Loucy (cell line): ENCODE measurements at regions not wholly inside any gene's neighbourhood (a gene's known extent, or its start where the extent isn't known, plus 50 kb on each side); places are given as distances from the start of the nearest gene placed in this dataset.

Source experiments
- H2AFZ ChIP-seq: fragments of 200-600 bp; sonication (generic); 2 replicates; pipeline ENCODE4 v1.6.0; 2016; ENCODE audit warnings: antibody characterized with exemption, mild to moderate bottlenecking, low read length, moderate library complexity
- H3F3A ChIP-seq: fragments of 200-600 bp; 2 replicates; pipeline ENCODE4 v1.6.0; 2016; ENCODE audit warnings: antibody characterized with exemption, low read depth, mild to moderate bottlenecking
- H3K27me3 ChIP-seq: fragments of 200-600 bp; sonication (generic); 2 replicates; pipeline ENCODE4 v1.6.1; 2014; ENCODE audit warnings: low read length, mild to moderate bottlenecking; ENCODE audit not compliant: insufficient read depth, poor library complexity, severe bottlenecking
- H3K36me3 ChIP-seq: fragments of 200-600 bp; sonication (generic); 2 replicates; pipeline ENCODE4 v1.6.1; 2016; ENCODE audit warnings: low read length; ENCODE audit not compliant: insufficient read depth
- H3K4me1 ChIP-seq: fragments of 200-600 bp; sonication (generic); 2 replicates; pipeline ENCODE4 v1.5.1; 2014; ENCODE audit warnings: low read length, mild to moderate bottlenecking; ENCODE audit not compliant: insufficient read depth, poor library complexity, severe bottlenecking
- H3K4me2 ChIP-seq: fragments of 200-600 bp; sonication (generic); 2 replicates; pipeline ENCODE4 v1.6.0; 2014; ENCODE audit warnings: antibody characterized with exemption, low read length, low read depth, mild to moderate bottlenecking; ENCODE audit not compliant: poor library complexity, severe bottlenecking
- H3K4me3 ChIP-seq: fragments of 200-600 bp; sonication (generic); 2 replicates; pipeline ENCODE4 v1.5.1; 2014; ENCODE audit warnings: low read length, mild to moderate bottlenecking, mixed read lengths; ENCODE audit not compliant: poor library complexity, severe bottlenecking
- H3K79me2 ChIP-seq: fragments of 200-600 bp; sonication (generic); 2 replicates; pipeline ENCODE4 v1.6.1; 2014; ENCODE audit warnings: low read length; ENCODE audit not compliant: insufficient read depth
- H3K9ac ChIP-seq: fragments of 200-600 bp; sonication (generic); 2 replicates; pipeline ENCODE4 v1.6.0; 2014; ENCODE audit warnings: mild to moderate bottlenecking, low read depth, low read length, moderate library complexity; ENCODE audit not compliant: poor library complexity, severe bottlenecking
- H3K9me2 ChIP-seq: fragments of 200-600 bp; sonication (generic); replicated peaks from 2 replicates; pipeline ENCODE4 v1.6.1; 2016; ENCODE audit warnings: low read depth, low read length, mixed read lengths
- H3K9me3 ChIP-seq: fragments of 200-600 bp; sonication (generic); 2 replicates; pipeline ENCODE4 v1.6.1; 2014; ENCODE audit warnings: mild to moderate bottlenecking, antibody characterized with exemption, low read length, low read depth; ENCODE audit not compliant: insufficient read depth
- H4K20me1 ChIP-seq: fragments of 200-600 bp; sonication (generic); 2 replicates; pipeline ENCODE4 v1.6.0; 2014; ENCODE audit warnings: antibody characterized with exemption, low read length, mild to moderate bottlenecking; ENCODE audit not compliant: insufficient read depth, poor library complexity, severe bottlenecking
- CTCF ChIP-seq: fragments of 200-600 bp; sonication (generic); conservative IDR thresholded peaks from 2 replicates; pipeline ENCODE4 v1.5.1; 2014; ENCODE audit warnings: mild to moderate bottlenecking, antibody characterized with exemption, low read length
- EZH2phosphoT487 ChIP-seq: fragments of 200-600 bp; IDR thresholded peaks from 2 replicates; pipeline ENCODE4 v1.6.1; 2018; ENCODE audit warnings: antibody characterized with exemption, mild to moderate bottlenecking, moderate library complexity, borderline replicate concordance

DNA sequence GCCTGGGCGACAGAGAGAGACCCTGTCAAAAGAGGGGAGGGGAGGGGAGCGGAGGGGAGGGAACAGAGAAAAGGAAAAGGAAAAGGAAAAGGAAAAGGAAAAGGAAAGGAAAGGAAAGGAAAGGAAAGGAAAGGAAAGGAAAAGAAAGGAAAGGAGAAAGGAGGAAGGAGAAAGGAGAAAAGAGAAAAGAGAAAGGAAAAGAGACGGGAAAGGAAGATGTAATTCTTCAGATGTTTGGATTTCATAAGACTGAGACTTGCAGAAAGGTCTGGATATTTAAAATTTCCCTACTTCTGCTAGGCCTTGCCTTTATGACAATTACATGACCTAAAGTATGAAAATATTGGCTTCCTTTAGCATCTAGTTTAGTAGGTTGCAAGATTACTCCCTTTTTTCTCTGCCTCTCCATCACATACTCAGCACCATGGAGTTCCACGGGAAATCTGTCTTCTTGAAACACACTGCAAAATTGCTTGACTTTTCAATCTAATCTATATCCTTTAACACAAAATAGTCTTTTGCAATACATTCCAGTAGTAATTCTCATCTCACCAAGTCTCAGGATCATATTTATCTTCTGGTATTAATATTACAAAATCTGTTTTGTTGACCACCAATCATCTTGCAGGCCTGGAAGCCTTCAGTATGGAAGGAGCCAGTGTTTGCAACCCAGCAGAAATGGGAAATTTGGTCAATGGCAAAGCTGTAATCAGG is 383.5 kb downstream of the ZEB2 start:
- H3K9me3 ChIP-seq = no peaks in the 10 kb centered on the region
- no peaks in the 10 kb centered on the region for H3F3A ChIP-seq
- no peaks in the 10 kb centered on the region for H3K79me2 ChIP-seq
- H3K27me3 ChIP-seq = no peaks in the 10 kb centered on the region
- H3K4me3 ChIP-seq = no peak overlapping the region
- H3K4me2 ChIP-seq = no peak overlapping the region
- H2AFZ ChIP-seq = no peak overlapping the region
- H3K36me3 ChIP-seq = no peaks in the 10 kb centered on the region
- no peaks in the 10 kb centered on the region for H3K9me2 ChIP-seq
- no peak overlapping the region for H3K9ac ChIP-seq
- no peaks in the 10 kb centered on the region for H4K20me1 ChIP-seq
- no peaks in the 10 kb centered on the region for H3K4me1 ChIP-seq
- TF ChIP-seq CTCF (no peak), EZH2phosphoT487 (no peak)

DNA sequence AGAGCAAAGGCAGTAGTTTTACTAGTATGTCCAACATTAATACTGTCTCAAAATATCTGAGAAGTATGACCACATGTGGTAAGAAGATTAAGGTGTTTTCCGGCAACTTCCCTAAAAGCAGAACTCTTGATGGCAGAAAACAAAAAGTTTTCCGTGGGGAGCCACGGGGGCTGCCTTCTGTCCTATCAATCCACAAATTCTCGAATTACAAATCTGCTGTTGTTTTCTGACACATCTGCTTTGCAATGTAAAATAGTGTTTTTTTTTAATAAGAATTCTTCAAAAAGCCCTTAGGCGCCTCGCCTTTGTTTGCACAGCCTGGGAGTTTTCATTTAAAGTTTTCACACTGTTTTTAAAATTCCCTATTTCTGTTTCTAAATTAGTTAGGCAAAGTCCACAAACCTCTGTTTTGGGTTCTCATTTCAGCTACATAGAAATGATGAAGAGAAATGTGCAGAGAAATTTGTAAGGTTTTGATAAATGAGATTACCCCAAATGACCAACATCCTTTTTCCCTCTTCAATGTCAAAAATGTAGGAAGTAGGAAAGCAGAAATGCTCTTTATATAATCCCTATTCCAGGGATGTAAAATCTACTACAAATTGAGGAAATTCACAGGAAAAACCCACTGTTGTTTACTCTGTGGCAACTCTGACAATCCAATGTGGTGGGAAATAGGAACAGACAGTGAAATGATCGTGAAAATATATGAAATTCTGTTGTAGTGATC is 385.8 kb downstream of the ZEB2 start:
- Histone ChIP-seq H3F3A (no peaks in the 10 kb centered on the region), H3K4me3 (no peak overlapping the region), H3K9ac (no peak overlapping the region), H3K36me3 (no peaks in the 10 kb centered on the region; the same call in 1 of the 2 replicates), H3K9me2 (no peaks in the 10 kb centered on the region), H2AFZ (no peak overlapping the region), H3K4me1 (no peaks in the 10 kb centered on the region), H3K9me3 (no peaks in the 10 kb centered on the region), H3K4me2 (no peak overlapping the region), H3K27me3 (no peaks in the 10 kb centered on the region), H4K20me1 (no peaks in the 10 kb centered on the region), H3K79me2 (no peaks in the 10 kb centered on the region)
- no peak for TF ChIP-seq CTCF
- TF ChIP-seq EZH2phosphoT487 = no peak

GRCh38 chr2:144132357-144132756 is 387.6 kb downstream of the ZEB2 start:
- Histone ChIP-seq H3K27me3 (no peaks in the 10 kb centered on the region), H3K4me1 (no peaks in the 10 kb centered on the region), H2AFZ (no peak overlapping the region), H3K4me3 (no peak overlapping the region), H3K36me3 (no peaks in the 10 kb centered on the region; the same call in 1 of the 2 replicates), H3K4me2 (no peak overlapping the region), H3K79me2 (no peaks in the 10 kb centered on the region), H4K20me1 (no peaks in the 10 kb centered on the region), H3K9me2 (no peaks in the 10 kb centered on the region), H3K9me3 (no peaks in the 10 kb centered on the region), H3F3A (no peaks in the 10 kb centered on the region), H3K9ac (no peak overlapping the region)
- no peak for TF ChIP-seq EZH2phosphoT487
- no peak for TF ChIP-seq CTCF
